Sciatic nerve (tissue), 2 donors: ENCODE measurements at regions not wholly inside any gene's neighbourhood (a gene's known extent, or its start where the extent isn't known, plus 50 kb on each side); places are given as distances from the start of the nearest gene placed in this dataset.
"Not testable (repeated sequence)": the region's sequence is repeated elsewhere in the genome, so short reads cannot be mapped to it uniquely, and the experiment has no call there.

Experiments
- ATAC-seq: fragments of 200-7000 bp; cut with Tn5 transposase; one replicate; pipeline ENCODE4 v1.9.1; 2020; ENCODE audit warnings: mild to moderate bottlenecking, moderate library complexity
- DNase-seq: peaks from one replicate; pipeline ENCODE4 v3.0.0-alpha.2; 2020; ENCODE audit warnings: low spot score
- intact Hi-C: fragments of 100-400 bp; cut with DNase I; formaldehyde crosslinking; loops from one replicate; pipeline ENCODE4 v1.14.2; 2022
- donor health status: DM: no; HTN: no; CAD: no.
- donor health status: DM: no; HTN: no; CAD: no.

- no peak for DNase-seq
- intact Hi-C loops, result no loop called here
Measured at GRCh38 chr5:88634014-88634413, 249.0 kb downstream of the MEF2C start.

GRCh38 chr5:88622890-88623289 lies 260.1 kb downstream of the MEF2C start:
- ATAC-seq, intact Hi-C loops, DNase-seq: not testable (repeated sequence)

More at GRCh38 chr5:88634014-88634413, 249.0 kb downstream of the MEF2C start:
- ATAC-seq, result no peak

- DNase-seq, ATAC-seq, intact Hi-C loops: not testable (repeated sequence)
Measured at GRCh38 chr5:88615767-88616166, 267.2 kb downstream of the MEF2C start.

GRCh38 chr5:88613051-88613450 lies 269.9 kb downstream of the MEF2C start:
- no peak for DNase-seq
- ATAC-seq, result no peak
- intact Hi-C loops, result no loop called here

GRCh38 chr5:88610586-88610985 lies 272.4 kb downstream of the MEF2C start:
- DNase-seq, result no peak
- intact Hi-C loops, result no loop called here
- ATAC-seq, result no peak

GRCh38 chr5:88607492-88607891 lies 275.5 kb downstream of the MEF2C start:
- no peak for ATAC-seq
- no peak for DNase-seq
- intact Hi-C loops, result no loop called here

GRCh38 chr5:88606626-88607025 lies 276.4 kb downstream of the MEF2C start:
- intact Hi-C loops, result no loop called here
- ATAC-seq, result no peak

GRCh38 chr5:88606173-88606572 lies 276.8 kb downstream of the MEF2C start:
- DNase-seq (no peak), ATAC-seq (no peak)
- intact Hi-C loops, result no loop called here

More at GRCh38 chr5:88606626-88607025, 276.4 kb downstream of the MEF2C start:
- DNase-seq, result no peak

- DNase-seq (no peak), ATAC-seq (no peak)
- intact Hi-C loops, result no loop called here
Measured at GRCh38 chr5:88602584-88602983, 280.4 kb downstream of the MEF2C start.

GRCh38 chr5:88594441-88594840 lies 288.5 kb downstream of the MEF2C start:
- intact Hi-C loops, result no loop called here
- no peak for ATAC-seq

GRCh38 chr5:88588609-88589008 lies 294.4 kb downstream of the MEF2C start:
- ATAC-seq (no peak), DNase-seq (no peak)
- intact Hi-C loops, result no loop called here

More at GRCh38 chr5:88594441-88594840, 288.5 kb downstream of the MEF2C start:
- no peak for DNase-seq

- ATAC-seq, result no peak
- intact Hi-C loops, result no loop called here
- no peak for DNase-seq
Measured at GRCh38 chr5:88583471-88583870, 299.5 kb downstream of the MEF2C start.

- intact Hi-C loops, result no loop called here
- DNase-seq (no peak), ATAC-seq (no peak)
Measured at GRCh38 chr5:88558366-88558765, 289.7 kb upstream of the TMEM161B start.

- intact Hi-C loops, result no loop called here
- ATAC-seq (no peak), DNase-seq (no peak)
Measured at GRCh38 chr5:88557881-88558280, 289.2 kb upstream of the TMEM161B start.

- DNase-seq, result no peak
- no peak for ATAC-seq
- intact Hi-C loops, result no loop called here
Measured at GRCh38 chr5:88557131-88557530, 288.5 kb upstream of the TMEM161B start.

- no peak for ATAC-seq
- DNase-seq, result no peak
- intact Hi-C loops, result no loop called here
Measured at GRCh38 chr5:88556406-88556805, 287.8 kb upstream of the TMEM161B start.

- intact Hi-C loops, result no loop called here
- no peak for DNase-seq
- ATAC-seq, result no peak
Measured at GRCh38 chr5:88555674-88556073, 287.0 kb upstream of the TMEM161B start.

- DNase-seq, result no peak
- ATAC-seq, result no peak
- intact Hi-C loops, result no loop called here
Measured at GRCh38 chr5:88553986-88554385, 285.3 kb upstream of the TMEM161B start.

GRCh38 chr5:88553136-88553875 lies 284.7 kb upstream of the TMEM161B start:
- intact Hi-C loops, result no loop called here
- DNase-seq, result no peak
- no peak for ATAC-seq

GRCh38 chr5:88552426-88552825 lies 283.8 kb upstream of the TMEM161B start:
- ATAC-seq, result no peak
- DNase-seq, result no peak
- intact Hi-C loops, result no loop called here

GRCh38 chr5:88551724-88552345 lies 283.2 kb upstream of the TMEM161B start:
- ATAC-seq, result no peak
- intact Hi-C loops, result no loop called here
- DNase-seq, result no peak
